Neutrophil (primary cell): ENCODE measurements at regions not wholly inside any gene's neighbourhood (a gene's known extent, or its start where the extent isn't known, plus 50 kb on each side); places are given as distances from the start of the nearest gene placed in this dataset.

Experiments
- H3K27ac ChIP-seq: fragments of 200-600 bp; sonication (generic); 2 replicates; pipeline ENCODE4 v1.5.1; 2016; ENCODE audit warnings: mild to moderate bottlenecking, moderate library complexity
- H3K27me3 ChIP-seq: fragments of 200-600 bp; sonication (generic); 2 replicates; pipeline ENCODE4 v1.6.0; 2016; ENCODE audit warnings: mild to moderate bottlenecking
- H3K36me3 ChIP-seq: fragments of 200-600 bp; sonication (generic); 2 replicates; pipeline ENCODE4 v1.5.1; 2017
- H3K4me1 ChIP-seq, 2 experiments: fragments of 200-600 bp in 1 of 2; sonication (generic) in 1 of 2; 1 replicate in 1 of 2; 2 replicates in 1 of 2; pipeline versions ENCODE4 v1.5.1 to v1.6.1; 2013 to 2016; ENCODE audit warnings: low read depth in 1 of 2, low read length in 1 of 2, mild to moderate bottlenecking in 1 of 2, moderate library complexity in 1 of 2; ENCODE audit not compliant: control insufficient read depth in 1 of 2, insufficient read depth in 1 of 2
- H3K4me3 ChIP-seq, 2 experiments: fragments of 200-600 bp in 1 of 2; sonication (generic) in 1 of 2; 1 replicate in 1 of 2; 2 replicates in 1 of 2; pipeline ENCODE4 v1.5.1; 2013 to 2016; ENCODE audit warnings: low read depth in 1 of 2, low read length in 1 of 2, mild to moderate bottlenecking in 1 of 2, moderate library complexity in 1 of 2
- H3K9me3 ChIP-seq: fragments of 200-600 bp; sonication (generic); 2 replicates; pipeline ENCODE4 v1.5.1; 2016
- CTCF ChIP-seq: fragments of 200-600 bp; sonication (generic); IDR thresholded peaks from 2 replicates; pipeline ENCODE4 v1.5.1; 2016; ENCODE audit warnings: antibody characterized with exemption

- Histone ChIP-seq H3K27ac (no peak overlapping the region), H3K9me3 (no peaks in the 10 kb centered on the region), H3K4me1 (no peaks in the 10 kb centered on the region), H3K4me3 (no peak overlapping the region), H3K36me3 (no peaks in the 10 kb centered on the region), H3K27me3 (no peaks in the 10 kb centered on the region)
- TF ChIP-seq CTCF = no peak
Observed at GRCh38 chr12:93306636-93307035, 71.1 kb upstream of the NUDT4 start.

GRCh38 chr12:93308281-93308680, 69.4 kb upstream of the NUDT4 start:
- H3K27ac ChIP-seq = no peak overlapping the region
- no peaks in the 10 kb centered on the region for H3K36me3 ChIP-seq
- H3K4me3 ChIP-seq = no peak overlapping the region
- no peaks in the 10 kb centered on the region for H3K4me1 ChIP-seq
- TF ChIP-seq CTCF = no peak
- H3K27me3 ChIP-seq = no peaks in the 10 kb centered on the region
- no peaks in the 10 kb centered on the region for H3K9me3 ChIP-seq

GRCh38 chr12:93311827-93312226, 65.9 kb upstream of the NUDT4 start:
- no peaks in the 10 kb centered on the region for H3K4me1 ChIP-seq
- no peak overlapping the region for H3K27ac ChIP-seq
- H3K9me3 ChIP-seq = no peaks in the 10 kb centered on the region
- no peaks in the 10 kb centered on the region for H3K36me3 ChIP-seq
- H3K27me3 ChIP-seq = no peaks in the 10 kb centered on the region
- no peak overlapping the region for H3K4me3 ChIP-seq
- TF ChIP-seq CTCF = no peak

GRCh38 chr12:93314177-93314497, 63.6 kb upstream of the NUDT4 start:
- TF ChIP-seq CTCF = no peak

GRCh38 chr12:93315385-93315906, 62.3 kb upstream of the NUDT4 start:
- no peak overlapping the region for H3K27ac ChIP-seq
- H3K36me3 ChIP-seq = no peaks in the 10 kb centered on the region
- no peaks in the 10 kb centered on the region for H3K27me3 ChIP-seq
- TF ChIP-seq CTCF = no peak
- no peaks in the 10 kb centered on the region for H3K9me3 ChIP-seq
- H3K4me3 ChIP-seq = no peak overlapping the region
- H3K4me1 ChIP-seq = no peaks in the 10 kb centered on the region

More at GRCh38 chr12:93314177-93314497, 63.6 kb upstream of the NUDT4 start:
- H3K9me3 ChIP-seq = no peaks in the 10 kb centered on the region
- no peak overlapping the region for H3K27ac ChIP-seq
- no peaks in the 10 kb centered on the region for H3K4me1 ChIP-seq
- H3K36me3 ChIP-seq = no peaks in the 10 kb centered on the region
- no peak overlapping the region for H3K4me3 ChIP-seq
- H3K27me3 ChIP-seq = no peaks in the 10 kb centered on the region
